ENCODE measurements at regions not wholly inside any gene's neighbourhood (a gene's known extent, or its start where the extent isn't known, plus 50 kb on each side); places are given as distances from the start of the nearest gene placed in this dataset.

DNA sequence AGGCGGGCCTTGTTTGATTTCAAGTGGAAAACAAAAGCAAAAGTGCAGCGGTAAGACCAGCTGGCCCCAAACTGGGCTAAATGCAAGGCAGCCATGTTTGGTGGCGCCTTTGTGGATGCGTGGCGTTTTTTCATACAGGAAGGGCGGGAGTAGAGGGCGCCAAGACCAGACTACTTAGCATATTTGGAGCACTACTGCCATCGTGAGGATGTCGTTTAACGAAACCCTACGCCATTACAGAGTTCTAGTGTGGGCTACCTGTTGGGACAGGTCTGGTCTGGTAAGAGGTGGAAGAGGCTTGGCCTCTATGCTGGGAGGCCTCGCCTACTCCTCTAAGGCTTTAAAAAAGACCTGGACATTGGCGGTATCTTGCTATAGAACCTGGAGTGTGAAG is 230.7 kb upstream of the STK26 start:
- Mint-ChIP-seq H3K4me1 (ENCODE audit: low read depth) (peaks cover 15% of the 10 kb centered on the region), H3K9me3 (no peaks in the 10 kb centered on the region), H3K27ac (no peak overlapping the region), H3K4me3 (peak overlapping the region in 1 of 2 donors; percentile 93), H3K36me3 (ENCODE audit: insufficient read depth in 2 of 2) (peaks cover 2 to 7% of the 10 kb centered on the region in 2 donors), H3K27me3 (ENCODE audit: low read depth) (peaks cover 29% of the 10 kb centered on the region)
- DNase-seq (peak in 1 of 2 donors; percentile 88), ATAC-seq (replicated peaks in 1 of 2) (peak in 1 of 2 donors; percentile 91)

DNA sequence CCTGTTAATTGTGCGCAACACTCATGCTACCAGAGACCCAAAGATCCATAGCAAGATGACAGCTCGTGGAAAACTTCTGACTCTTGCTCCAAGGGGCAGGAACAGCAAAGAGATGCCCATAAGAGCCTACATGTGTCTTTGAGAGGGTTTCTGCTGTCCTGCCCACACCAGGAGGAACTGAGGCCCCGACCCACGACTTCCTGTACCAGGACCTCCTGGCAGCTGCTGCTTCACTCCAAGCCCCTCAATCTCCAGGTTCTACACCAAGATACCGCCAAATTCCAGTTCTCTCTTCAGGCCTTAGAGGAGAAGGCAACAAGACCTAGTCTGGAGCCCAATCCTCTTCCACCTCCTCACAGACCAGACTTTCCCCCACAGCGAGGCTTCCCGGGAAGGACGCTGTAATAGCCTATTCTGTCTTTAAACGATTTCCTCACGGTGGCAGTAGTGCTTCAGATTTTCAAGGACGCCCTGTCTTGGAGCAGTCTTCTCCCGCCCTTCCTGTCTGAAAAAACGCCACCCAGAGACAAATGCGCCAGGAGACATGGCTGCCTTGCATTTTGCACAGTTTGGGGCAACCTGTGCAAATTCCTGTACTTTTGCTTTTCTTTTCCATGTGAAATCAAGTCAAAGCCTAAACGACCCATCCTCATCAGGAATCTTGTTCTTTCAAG is 230.2 kb upstream of the STK26 start:
- H3K27me3 Mint-ChIP-seq (ENCODE audit: low read depth): peaks cover 29% of the 10 kb centered on the region
- H3K36me3 Mint-ChIP-seq (ENCODE audit: insufficient read depth in 2 of 2): peaks cover 2 to 7% of the 10 kb centered on the region in 2 donors
- DNase-seq: peak in 1 of 2 donors; percentile 87
- ATAC-seq (replicated peaks in 1 of 2): peak in 1 of 2 donors; percentile 78
- H3K4me1 Mint-ChIP-seq (ENCODE audit: low read depth): peaks cover 15% of the 10 kb centered on the region
- no peak overlapping the region for H3K27ac Mint-ChIP-seq
- no peaks in the 10 kb centered on the region for H3K9me3 Mint-ChIP-seq
- H3K4me3 Mint-ChIP-seq: peak overlapping the region in 1 of 2 donors; percentile 93

- Mint-ChIP-seq H3K9me3 (no peaks in the 10 kb centered on the region), H3K4me1 (ENCODE audit: low read depth) (peaks cover 15% of the 10 kb centered on the region), H3K36me3 (ENCODE audit: insufficient read depth in 2 of 2) (peaks cover 2 to 5% of the 10 kb centered on the region in 2 donors), H3K27ac (no peak overlapping the region), H3K27me3 (ENCODE audit: low read depth) (peaks cover 19% of the 10 kb centered on the region), H3K4me3 (peak overlapping the region in 1 of 2 donors; percentile 55)
- no peak for DNase-seq
- ATAC-seq (replicated peaks in 1 of 2): no peak
Measured at GRCh38 chrX:131795442-131796229, 227.5 kb upstream of the STK26 start.

DNA sequence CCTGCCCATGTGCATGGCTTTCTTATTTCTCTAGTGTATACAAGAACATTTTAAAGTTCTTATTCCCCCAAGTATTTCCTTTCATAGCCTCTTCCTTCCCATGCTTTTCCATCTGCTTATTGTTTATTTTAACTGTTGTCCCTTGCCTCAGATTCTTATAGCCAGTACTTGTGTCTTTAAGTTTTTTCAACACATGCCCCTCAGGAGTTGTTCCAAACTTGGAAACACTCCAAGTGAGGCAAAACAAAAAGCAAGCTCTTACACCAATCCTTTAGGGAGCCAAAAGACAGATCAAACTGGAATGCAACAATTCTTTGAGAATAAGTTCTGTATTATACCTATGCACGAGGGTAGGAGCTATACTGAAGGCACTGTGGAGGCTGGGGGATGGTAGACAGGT is 222.0 kb upstream of the STK26 start:
- DNase-seq: no peak
- Mint-ChIP-seq H3K36me3 (ENCODE audit: insufficient read depth in 2 of 2) (no peaks in the 10 kb centered on the region), H3K9me3 (no peaks in the 10 kb centered on the region), H3K4me1 (ENCODE audit: low read depth) (no peaks in the 10 kb centered on the region), H3K4me3 (no peak overlapping the region), H3K27ac (no peak overlapping the region), H3K27me3 (ENCODE audit: low read depth) (peaks cover 18% of the 10 kb centered on the region)
- ATAC-seq (replicated peaks in 1 of 2): no peak

GRCh38 chrX:131801911-131802310 is 221.2 kb upstream of the STK26 start:
- peaks cover 12% of the 10 kb centered on the region for H3K27me3 Mint-ChIP-seq (ENCODE audit: low read depth)
- no peaks in the 10 kb centered on the region for H3K4me1 Mint-ChIP-seq (ENCODE audit: low read depth)
- no peaks in the 10 kb centered on the region for H3K36me3 Mint-ChIP-seq (ENCODE audit: insufficient read depth in 2 of 2)
- ATAC-seq (replicated peaks in 1 of 2) (no peak), DNase-seq (no peak)
- no peaks in the 10 kb centered on the region for H3K9me3 Mint-ChIP-seq
- H3K4me3 Mint-ChIP-seq: peak overlapping the region in 1 of 2 donors; percentile 10
- no peak overlapping the region for H3K27ac Mint-ChIP-seq

GRCh38 chrX:131802836-131803626 is 220.1 kb upstream of the STK26 start:
- DNase-seq (peak; percentile 23 to 74), ATAC-seq (replicated peaks in 1 of 2) (peak in 1 of 2 donors; percentile 89)
- Mint-ChIP-seq H3K36me3 (ENCODE audit: insufficient read depth in 2 of 2) (no peaks in the 10 kb centered on the region), H3K4me1 (ENCODE audit: low read depth) (no peaks in the 10 kb centered on the region), H3K4me3 (peak overlapping the region in 1 of 2 donors; percentile 81), H3K9me3 (no peaks in the 10 kb centered on the region), H3K27me3 (ENCODE audit: low read depth) (peaks cover 12% of the 10 kb centered on the region), H3K27ac (no peak overlapping the region)

DNA sequence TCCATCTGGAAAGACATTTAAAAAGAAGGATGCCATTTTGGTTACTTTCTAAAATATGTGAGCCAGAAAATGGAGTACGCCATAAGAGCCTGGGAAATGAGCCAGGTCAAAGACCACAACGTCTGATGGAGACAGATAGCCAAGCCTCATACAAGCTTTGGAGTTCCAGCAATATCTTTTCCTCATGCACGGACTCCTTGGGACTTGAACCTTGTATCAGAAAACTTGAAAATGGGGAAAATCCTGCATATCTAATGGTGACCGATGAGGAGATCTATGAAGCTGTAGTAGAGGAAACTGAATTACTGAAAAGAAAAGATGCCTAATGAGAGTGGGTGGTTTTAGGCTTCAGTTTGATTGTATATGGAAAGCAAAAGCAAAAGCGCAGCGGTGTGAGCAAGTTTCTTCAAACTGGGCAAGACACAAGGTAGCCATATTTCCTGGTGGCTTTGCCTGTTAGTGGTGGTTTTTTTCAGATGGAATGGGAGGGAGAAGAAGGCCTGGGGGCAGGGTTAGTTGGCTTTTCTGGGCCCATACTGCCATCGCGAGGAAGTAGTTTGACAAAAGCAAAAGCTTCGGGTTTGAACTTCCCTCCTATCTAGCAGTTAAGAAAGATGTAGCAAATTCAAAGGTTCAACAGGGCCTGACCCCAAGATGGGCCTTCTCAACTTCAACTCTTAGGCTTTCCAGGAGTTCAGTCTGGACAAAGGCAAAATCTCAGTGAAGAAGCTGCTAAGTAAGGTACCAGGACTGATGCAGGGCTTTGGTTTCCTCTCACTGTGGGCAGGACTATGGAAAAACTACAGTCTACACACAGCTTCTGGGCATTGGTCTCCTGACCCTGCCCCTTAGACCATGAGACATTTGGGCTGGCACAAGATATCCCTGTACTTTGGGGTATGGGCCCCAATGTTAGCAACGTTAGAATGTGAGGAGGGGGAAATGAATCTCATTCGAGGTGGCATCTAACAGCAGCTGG is 210.0 kb upstream of the STK26 start:
- Mint-ChIP-seq H3K27ac (peak overlapping the region; percentile 61), H3K4me1 (ENCODE audit: low read depth) (peaks cover 45% of the 10 kb centered on the region), H3K9me3 (no peaks in the 10 kb centered on the region), H3K27me3 (ENCODE audit: low read depth) (no peaks in the 10 kb centered on the region), H3K36me3 (ENCODE audit: insufficient read depth in 2 of 2) (peaks cover 5 to 6% of the 10 kb centered on the region in 2 donors), H3K4me3 (peak overlapping the region; percentile 55 to 77)
- ATAC-seq (replicated peaks in 1 of 2) (peak; percentile 91 to 93), DNase-seq (peak; percentile 67 to 81)

DNA sequence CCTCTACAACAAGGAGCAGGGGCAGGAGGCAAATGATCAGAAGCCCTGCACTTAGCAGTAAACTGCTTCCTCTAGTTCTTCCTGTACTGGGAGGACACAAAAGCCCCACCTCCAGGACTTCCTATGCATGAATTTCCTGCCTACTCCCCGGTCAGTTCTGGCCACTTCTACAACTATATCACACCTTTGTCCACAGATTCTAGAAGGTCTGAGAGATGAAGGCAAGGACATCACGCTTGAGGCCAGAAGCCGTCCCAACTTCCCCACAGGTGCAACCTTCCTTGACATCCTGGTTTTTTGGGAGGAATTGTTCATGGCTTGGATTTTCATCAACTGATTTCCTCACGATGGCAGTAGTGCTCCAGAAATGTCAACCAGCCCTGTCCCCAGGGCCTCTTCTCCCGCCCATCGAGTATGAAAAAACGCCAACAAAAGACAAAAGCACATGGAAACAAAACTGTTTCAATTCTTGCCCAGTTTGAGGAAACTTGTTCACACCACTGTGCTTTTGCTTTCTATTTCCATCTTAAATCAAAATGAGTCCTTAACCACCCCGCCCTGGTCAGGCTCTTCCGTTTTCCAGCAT is 206.5 kb upstream of the STK26 start:
- peak overlapping the region; percentile 60 to 79 for H3K4me3 Mint-ChIP-seq
- ATAC-seq (replicated peaks in 1 of 2) (peak; percentile 49 to 62), DNase-seq (peak; percentile 57 to 86)
- no peaks in the 10 kb centered on the region for H3K9me3 Mint-ChIP-seq
- H3K27ac Mint-ChIP-seq: peak overlapping the region; percentile 87
- no peaks in the 10 kb centered on the region for H3K27me3 Mint-ChIP-seq (ENCODE audit: low read depth)
- peaks cover 5 to 6% of the 10 kb centered on the region in 2 donors for H3K36me3 Mint-ChIP-seq (ENCODE audit: insufficient read depth in 2 of 2)
- H3K4me1 Mint-ChIP-seq (ENCODE audit: low read depth): peaks cover 52% of the 10 kb centered on the region

GRCh38 chrX:131818297-131818936 is 204.7 kb upstream of the STK26 start:
- ATAC-seq (replicated peaks in 1 of 2) (peak in 1 of 2 donors; percentile 40), DNase-seq (no peak)
- Mint-ChIP-seq H3K9me3 (no peaks in the 10 kb centered on the region), H3K4me3 (peak overlapping the region; percentile 60 to 75), H3K4me1 (ENCODE audit: low read depth) (peaks cover 56% of the 10 kb centered on the region), H3K27me3 (ENCODE audit: low read depth) (no peaks in the 10 kb centered on the region), H3K36me3 (ENCODE audit: insufficient read depth in 2 of 2) (peaks cover 5 to 6% of the 10 kb centered on the region in 2 donors), H3K27ac (peak overlapping the region; percentile 92)

DNA sequence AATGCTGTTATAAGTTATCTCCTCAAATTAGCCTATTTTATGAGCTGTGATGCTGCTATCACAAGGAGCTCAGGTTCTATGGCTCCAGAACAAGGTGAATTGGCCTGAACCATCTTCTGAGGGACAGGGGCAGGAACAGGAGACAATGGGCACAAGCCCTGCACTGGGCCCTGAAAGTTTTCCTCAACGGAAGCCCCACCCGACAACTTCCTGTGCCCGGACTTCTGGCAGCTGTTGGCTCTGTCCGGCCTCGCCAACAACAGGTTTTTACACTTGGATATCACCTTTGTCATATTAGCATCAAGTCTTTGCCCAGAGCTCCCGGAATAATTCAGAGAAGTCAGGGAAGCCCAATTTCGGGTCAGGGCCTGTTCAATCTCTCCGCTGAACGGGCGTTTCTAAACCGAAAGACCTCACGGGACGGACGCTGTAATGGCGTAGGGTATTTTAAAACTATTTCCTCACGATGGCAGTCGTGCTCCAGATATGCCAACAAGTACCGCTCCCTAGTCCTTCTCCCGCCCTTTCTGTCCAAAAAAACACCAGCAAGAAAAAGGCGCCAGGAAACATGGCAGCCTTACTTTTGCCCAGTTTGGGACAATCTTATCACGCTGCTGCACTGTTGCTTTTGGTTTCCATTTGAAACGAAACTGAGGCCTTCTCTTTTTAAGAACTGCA is 201.0 kb upstream of the STK26 start:
- DNase-seq (peak in 1 of 2 donors; percentile 78), ATAC-seq (replicated peaks in 1 of 2) (peak in 1 of 2 donors; percentile 91)
- H3K4me3 Mint-ChIP-seq: peak overlapping the region in 1 of 2 donors; percentile 83
- peaks cover 0 to 2% of the 10 kb centered on the region in 2 donors for H3K36me3 Mint-ChIP-seq (ENCODE audit: insufficient read depth in 2 of 2)
- H3K4me1 Mint-ChIP-seq (ENCODE audit: low read depth): peaks cover 32% of the 10 kb centered on the region
- H3K9me3 Mint-ChIP-seq: no peaks in the 10 kb centered on the region
- no peaks in the 10 kb centered on the region for H3K27me3 Mint-ChIP-seq (ENCODE audit: low read depth)
- no peak overlapping the region for H3K27ac Mint-ChIP-seq

- H3K4me3 Mint-ChIP-seq: no peak overlapping the region
- peaks cover 2 to 3% of the 10 kb centered on the region in 2 donors for H3K36me3 Mint-ChIP-seq (ENCODE audit: insufficient read depth in 2 of 2)
Measured at GRCh38 chrX:131826572-131826971, 196.5 kb upstream of the STK26 start.

More at GRCh38 chrX:131826572-131826971, 196.5 kb upstream of the STK26 start:
- DNase-seq (no peak), ATAC-seq (replicated peaks in 1 of 2) (no peak)
- no peaks in the 10 kb centered on the region for H3K9me3 Mint-ChIP-seq
- H3K4me1 Mint-ChIP-seq (ENCODE audit: low read depth): peaks cover 34% of the 10 kb centered on the region
- H3K27ac Mint-ChIP-seq: no peak overlapping the region
- H3K27me3 Mint-ChIP-seq (ENCODE audit: low read depth): peaks cover 1% of the 10 kb centered on the region
